ENCODE measurements at regions not wholly inside any gene's neighbourhood (a gene's known extent, or its start where the extent isn't known, plus 50 kb on each side); places are given as distances from the start of the nearest gene placed in this dataset.
"Not testable (repeated sequence)": the region's sequence is repeated elsewhere in the genome, so short reads cannot be mapped to it uniquely, and the experiment has no call there.

DNA sequence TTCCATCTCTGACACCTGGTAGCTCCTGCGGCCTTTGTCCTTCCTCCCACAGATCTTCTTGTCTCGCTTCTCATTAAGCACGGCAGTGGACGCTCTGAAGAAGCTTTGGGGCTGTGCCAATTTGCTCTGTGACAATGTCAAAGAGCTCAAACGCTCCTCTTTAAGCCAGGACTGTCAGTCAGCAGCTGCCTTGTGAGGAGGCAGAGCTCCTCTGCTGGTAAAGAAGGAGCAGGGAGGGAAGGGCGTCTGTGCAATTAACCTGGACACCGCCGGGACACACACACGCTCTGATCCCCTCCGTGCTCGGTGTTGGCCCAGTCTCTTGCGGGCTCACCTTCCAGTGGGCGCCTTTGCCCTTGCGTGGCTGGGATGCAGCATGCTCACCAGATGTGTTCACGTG lies 373.9 kb downstream of the BRD1 start:
- RAD21 ChIA-PET (ENCODE audit: low non-redundant PET in 1 of 2, low total read pairs in 2 of 2, uncharacterized antibody in 2 of 2, unreplicated experiment in 2 of 2) = no interaction called here
- H3K4me2 ChIP-seq (ENCODE audit: low read length) = no peak overlapping the region
- H3K27ac ChIP-seq (ENCODE audit: low read depth, low read length) = no peak overlapping the region
- H3K36me3 ChIP-seq (ENCODE audit: control insufficient read depth in 1 of 2, insufficient read depth in 2 of 2, low read length in 2 of 2) = no peaks in the 10 kb centered on the region
- DNase-seq (ENCODE audit: low read depth, low spot score) (no peak), ATAC-seq (no peak)
- POLR2A ChIA-PET = no interaction called here
- H3K4me1 ChIP-seq (ENCODE audit: control insufficient read depth in 1 of 2, insufficient read depth in 2 of 2, low read length in 2 of 2) = no peaks in the 10 kb centered on the region
- intact Hi-C loops (cut with micrococcal nuclease) = no loop called here
- TF ChIP-seq POLR2AphosphoS5 (IDR thresholded peaks at IDR 0.05; ENCODE audit: low read depth, low read length) = no peak
- TF ChIP-seq REST (IDR thresholded peaks at IDR 0.05; ENCODE audit: low read depth) = no peak
- TF ChIP-seq SIN3A (IDR thresholded peaks at IDR 0.05; ENCODE audit: low read depth) = no peak
- no peak for TF ChIP-seq RAD21 (IDR thresholded peaks at IDR 0.05; ENCODE audit: low read depth)
- no peak for TF ChIP-seq YY1 (IDR thresholded peaks at IDR 0.05; ENCODE audit: extremely low read depth, insufficient replicate concordance, low read depth, low read length)
- no TSS peak for BruUV-seq (replicated peaks)
- H3K4me3 ChIP-seq (replicated peaks in 1 of 2; ENCODE audit: low read depth in 1 of 2, low read length in 2 of 2) = no peak overlapping the region
- CTCF ChIA-PET = no interaction called here
- no peaks in the 10 kb centered on the region for H3K79me2 ChIP-seq (ENCODE audit: insufficient read depth, low read length)
- no peak overlapping the region for H3K9ac ChIP-seq (ENCODE audit: low read length)
- no peaks in the 10 kb centered on the region for H4K20me1 ChIP-seq (ENCODE audit: insufficient read depth)
- H3K9me2 ChIP-seq (ENCODE audit: insufficient read depth) = no peaks in the 10 kb centered on the region
- H3K27me3 ChIP-seq (ENCODE audit: insufficient read depth, low read length) = no peaks in the 10 kb centered on the region
- no peak overlapping the region for H2AFZ ChIP-seq (ENCODE audit: low read depth, low read length, poor library complexity, severe bottlenecking)
- H3K9me3 ChIP-seq (ENCODE audit: control insufficient read depth in 1 of 2, insufficient read depth in 1 of 2, low read depth in 1 of 2, low read length in 2 of 2) = no peaks in the 10 kb centered on the region

- H3K4me1 ChIP-seq (ENCODE audit: control insufficient read depth in 1 of 2, insufficient read depth in 2 of 2, low read length in 2 of 2); H3K9ac ChIP-seq (ENCODE audit: low read length); RAD21 ChIA-PET (ENCODE audit: low non-redundant PET in 1 of 2, low total read pairs in 2 of 2, uncharacterized antibody in 2 of 2, unreplicated experiment in 2 of 2); H3K79me2 ChIP-seq (ENCODE audit: insufficient read depth, low read length); H2AFZ ChIP-seq (ENCODE audit: low read depth, low read length, poor library complexity, severe bottlenecking); intact Hi-C loops (cut with micrococcal nuclease); H3K27ac ChIP-seq (ENCODE audit: low read depth, low read length); H3K9me2 ChIP-seq (ENCODE audit: insufficient read depth); H3K27me3 ChIP-seq (ENCODE audit: insufficient read depth, low read length); H3K4me3 ChIP-seq (replicated peaks in 1 of 2; ENCODE audit: low read depth in 1 of 2, low read length in 2 of 2); H3K9me3 ChIP-seq (ENCODE audit: control insufficient read depth in 1 of 2, insufficient read depth in 1 of 2, low read depth in 1 of 2, low read length in 2 of 2); ATAC-seq; BruUV-seq (replicated peaks); H3K36me3 ChIP-seq (ENCODE audit: control insufficient read depth in 1 of 2, insufficient read depth in 2 of 2, low read length in 2 of 2); DNase-seq (ENCODE audit: low read depth, low spot score); POLR2A ChIA-PET; H4K20me1 ChIP-seq (ENCODE audit: insufficient read depth); CTCF ChIA-PET; H3K4me2 ChIP-seq (ENCODE audit: low read length): not testable (repeated sequence)
Measured at GRCh38 chr22:49453019-49453418, 374.7 kb downstream of the BRD1 start.
